Activated naive CD8-positive, alpha-beta T cell treated with anti-CD3 and anti-CD28 coated beads for 36 hours (primary cell): ENCODE measurements at regions not wholly inside any gene's neighbourhood (a gene's known extent, or its start where the extent isn't known, plus 50 kb on each side); places are given as distances from the start of the nearest gene placed in this dataset.
A peak's percentile ranks its signal among the peaks of the same experiment; 100 is the strongest.
"Not testable (repeated sequence)": the region's sequence is repeated elsewhere in the genome, so short reads cannot be mapped to it uniquely, and the experiment has no call there.

ENCODE experiments used
- DNase-seq: peaks from one replicate; pipeline ENCODE4 v3.0.0; 2021
- H3K27ac Mint-ChIP-seq: one replicate; pipeline ENCODE4 v1.8.0; 2022; ENCODE audit warnings: mild to moderate bottlenecking, moderate library complexity, mixed read lengths
- H3K27me3 Mint-ChIP-seq: one replicate; pipeline ENCODE4 v1.8.0; 2022; ENCODE audit warnings: mild to moderate bottlenecking, mixed read lengths
- H3K36me3 Mint-ChIP-seq: one replicate; pipeline ENCODE4 v1.8.0; 2021; ENCODE audit warnings: mild to moderate bottlenecking, mixed read lengths
- H3K4me1 Mint-ChIP-seq: one replicate; pipeline ENCODE4 v1.8.0; 2021; ENCODE audit warnings: mixed read lengths
- H3K4me3 Mint-ChIP-seq: one replicate; pipeline ENCODE4 v1.8.0; 2022; ENCODE audit warnings: mild to moderate bottlenecking, moderate library complexity, mixed read lengths
- H3K9me3 Mint-ChIP-seq: one replicate; pipeline ENCODE4 v1.8.0; 2022; ENCODE audit warnings: mixed read lengths

GRCh38 chr15:20680257-20680815, 138.7 kb upstream of the GOLGA6L6 start:
- H3K4me1 Mint-ChIP-seq, H3K36me3 Mint-ChIP-seq, H3K27me3 Mint-ChIP-seq, DNase-seq, H3K27ac Mint-ChIP-seq, H3K9me3 Mint-ChIP-seq, H3K4me3 Mint-ChIP-seq: not testable (repeated sequence)

- Mint-ChIP-seq H3K4me3 (no peak overlapping the region), H3K9me3 (no peaks in the 10 kb centered on the region), H3K4me1 (no peaks in the 10 kb centered on the region), H3K36me3 (no peaks in the 10 kb centered on the region), H3K27me3 (peaks cover 3% of the 10 kb centered on the region), H3K27ac (no peak overlapping the region)
- no peak for DNase-seq
Measured at GRCh38 chr15:20672470-20672869, 130.9 kb upstream of the GOLGA6L6 start.

- peaks cover 3% of the 10 kb centered on the region for H3K27me3 Mint-ChIP-seq
- no peaks in the 10 kb centered on the region for H3K9me3 Mint-ChIP-seq
- DNase-seq = no peak
- H3K4me1 Mint-ChIP-seq = no peaks in the 10 kb centered on the region
- H3K4me3 Mint-ChIP-seq = no peak overlapping the region
- H3K36me3 Mint-ChIP-seq = no peaks in the 10 kb centered on the region
- no peak overlapping the region for H3K27ac Mint-ChIP-seq
Measured at GRCh38 chr15:20671675-20672074, 130.1 kb upstream of the GOLGA6L6 start.

- H3K4me3 Mint-ChIP-seq, H3K27me3 Mint-ChIP-seq, H3K27ac Mint-ChIP-seq, H3K36me3 Mint-ChIP-seq, DNase-seq, H3K4me1 Mint-ChIP-seq, H3K9me3 Mint-ChIP-seq: not testable (repeated sequence)
Measured at GRCh38 chr15:20666410-20666809, 124.8 kb upstream of the GOLGA6L6 start.

- Mint-ChIP-seq H3K9me3 (no peaks in the 10 kb centered on the region), H3K36me3 (no peaks in the 10 kb centered on the region), H3K27ac (no peak overlapping the region), H3K4me3 (no peak overlapping the region), H3K4me1 (no peaks in the 10 kb centered on the region), H3K27me3 (peaks cover 3% of the 10 kb centered on the region)
- no peak for DNase-seq
Measured at GRCh38 chr15:20665653-20666052, 124.1 kb upstream of the GOLGA6L6 start.

- Mint-ChIP-seq H3K27me3 (no peaks in the 10 kb centered on the region), H3K9me3 (no peaks in the 10 kb centered on the region), H3K4me1 (no peaks in the 10 kb centered on the region), H3K36me3 (no peaks in the 10 kb centered on the region), H3K27ac (no peak overlapping the region), H3K4me3 (no peak overlapping the region)
- no peak for DNase-seq
Measured at GRCh38 chr15:20659265-20659664, 117.7 kb upstream of the GOLGA6L6 start.

- no peaks in the 10 kb centered on the region for H3K9me3 Mint-ChIP-seq
- H3K27me3 Mint-ChIP-seq = no peaks in the 10 kb centered on the region
- DNase-seq = no peak
- no peak overlapping the region for H3K27ac Mint-ChIP-seq
- no peaks in the 10 kb centered on the region for H3K36me3 Mint-ChIP-seq
- no peaks in the 10 kb centered on the region for H3K4me1 Mint-ChIP-seq
- H3K4me3 Mint-ChIP-seq = no peak overlapping the region
Measured at GRCh38 chr15:20658024-20658423, 116.4 kb upstream of the GOLGA6L6 start.

- H3K27me3 Mint-ChIP-seq = no peaks in the 10 kb centered on the region
Measured at GRCh38 chr15:20657084-20657483, 115.5 kb upstream of the GOLGA6L6 start.

GRCh38 chr15:20652914-20653313, 111.3 kb upstream of the GOLGA6L6 start:
- H3K4me3 Mint-ChIP-seq = no peak overlapping the region
- no peaks in the 10 kb centered on the region for H3K4me1 Mint-ChIP-seq
- DNase-seq = no peak
- H3K9me3 Mint-ChIP-seq = no peaks in the 10 kb centered on the region
- no peaks in the 10 kb centered on the region for H3K27me3 Mint-ChIP-seq
- no peak overlapping the region for H3K27ac Mint-ChIP-seq
- H3K36me3 Mint-ChIP-seq = no peaks in the 10 kb centered on the region

More at GRCh38 chr15:20657084-20657483, 115.5 kb upstream of the GOLGA6L6 start:
- DNase-seq = no peak
- no peaks in the 10 kb centered on the region for H3K9me3 Mint-ChIP-seq
- no peak overlapping the region for H3K4me3 Mint-ChIP-seq
- no peaks in the 10 kb centered on the region for H3K36me3 Mint-ChIP-seq
- H3K27ac Mint-ChIP-seq = no peak overlapping the region
- H3K4me1 Mint-ChIP-seq = no peaks in the 10 kb centered on the region

- H3K4me1 Mint-ChIP-seq, H3K27me3 Mint-ChIP-seq, H3K27ac Mint-ChIP-seq, DNase-seq, H3K9me3 Mint-ChIP-seq, H3K4me3 Mint-ChIP-seq, H3K36me3 Mint-ChIP-seq: not testable (repeated sequence)
Measured at GRCh38 chr15:20648402-20648975, 106.9 kb upstream of the GOLGA6L6 start.

GRCh38 chr15:20646529-20647142, 105.0 kb upstream of the GOLGA6L6 start:
- H3K9me3 Mint-ChIP-seq = no peaks in the 10 kb centered on the region
- H3K4me1 Mint-ChIP-seq = no peaks in the 10 kb centered on the region
- no peak overlapping the region for H3K4me3 Mint-ChIP-seq
- no peaks in the 10 kb centered on the region for H3K36me3 Mint-ChIP-seq
- H3K27me3 Mint-ChIP-seq = peaks cover 19% of the 10 kb centered on the region
- no peak overlapping the region for H3K27ac Mint-ChIP-seq
- no peak for DNase-seq

- Mint-ChIP-seq H3K27ac (no peak overlapping the region), H3K27me3 (peaks cover 19% of the 10 kb centered on the region), H3K4me3 (no peak overlapping the region), H3K36me3 (no peaks in the 10 kb centered on the region), H3K9me3 (no peaks in the 10 kb centered on the region), H3K4me1 (no peaks in the 10 kb centered on the region)
- peak; percentile 29 for DNase-seq
Measured at GRCh38 chr15:20645956-20646355, 104.4 kb upstream of the GOLGA6L6 start.

- H3K36me3 Mint-ChIP-seq = no peaks in the 10 kb centered on the region
- peaks cover 19% of the 10 kb centered on the region for H3K27me3 Mint-ChIP-seq
- DNase-seq = no peak
- H3K4me1 Mint-ChIP-seq = no peaks in the 10 kb centered on the region
- H3K9me3 Mint-ChIP-seq = no peaks in the 10 kb centered on the region
- H3K27ac Mint-ChIP-seq = no peak overlapping the region
- no peak overlapping the region for H3K4me3 Mint-ChIP-seq
Measured at GRCh38 chr15:20644896-20645295, 103.3 kb upstream of the GOLGA6L6 start.

- H3K27ac Mint-ChIP-seq = no peak overlapping the region
Measured at GRCh38 chr15:20643829-20644425, 102.3 kb upstream of the GOLGA6L6 start.

GRCh38 chr15:20643024-20643770, 101.6 kb upstream of the GOLGA6L6 start:
- Mint-ChIP-seq H3K4me3 (no peak overlapping the region), H3K9me3 (no peaks in the 10 kb centered on the region), H3K4me1 (no peaks in the 10 kb centered on the region), H3K27me3 (peaks cover 19% of the 10 kb centered on the region), H3K27ac (no peak overlapping the region), H3K36me3 (no peaks in the 10 kb centered on the region)
- DNase-seq = no peak

More at GRCh38 chr15:20643829-20644425, 102.3 kb upstream of the GOLGA6L6 start:
- Mint-ChIP-seq H3K4me3 (no peak overlapping the region), H3K27me3 (peaks cover 19% of the 10 kb centered on the region), H3K4me1 (no peaks in the 10 kb centered on the region), H3K36me3 (no peaks in the 10 kb centered on the region), H3K9me3 (no peaks in the 10 kb centered on the region)
- no peak for DNase-seq
